Hepatocyte (in vitro differentiated cells): ENCODE measurements at regions not wholly inside any gene's neighbourhood (a gene's known extent, or its start where the extent isn't known, plus 50 kb on each side); places are given as distances from the start of the nearest gene placed in this dataset.

ENCODE experiments used
- DNase-seq: peaks from one replicate; pipeline ENCODE4 v3.0.0-alpha.2; 2016; ENCODE audit warnings: low spot score
- H2AFZ ChIP-seq: fragments of 200-600 bp; sonication (generic); 2 replicates; pipeline ENCODE4 v1.6.0; 2016; ENCODE audit warnings: antibody characterized with exemption, mild to moderate bottlenecking
- H3K27ac ChIP-seq: fragments of 200-600 bp; sonication (generic); 2 replicates; pipeline ENCODE4 v1.5.1; 2016; ENCODE audit warnings: mild to moderate bottlenecking
- H3K27me3 ChIP-seq: fragments of 200-600 bp; sonication (generic); 2 replicates; pipeline ENCODE4 v1.6.1; 2016
- H3K36me3 ChIP-seq: fragments of 200-600 bp; sonication (generic); replicated peaks from 2 replicates; pipeline ENCODE4 v1.5.1; 2016; ENCODE audit warnings: low read depth; ENCODE audit not compliant: insufficient read depth
- H3K4me1 ChIP-seq: fragments of 200-600 bp; sonication (generic); 2 replicates; pipeline ENCODE4 v1.5.1; 2016; ENCODE audit warnings: mild to moderate bottlenecking, moderate library complexity; ENCODE audit not compliant: insufficient read depth
- H3K4me2 ChIP-seq: fragments of 200-600 bp; sonication (generic); 2 replicates; pipeline ENCODE4 v1.6.0; 2016
- H3K4me3 ChIP-seq: fragments of 200-600 bp; sonication (generic); 2 replicates; pipeline ENCODE4 v1.5.1; 2016; ENCODE audit warnings: mild to moderate bottlenecking
- H3K79me2 ChIP-seq: fragments of 200-600 bp; sonication (generic); 2 replicates; pipeline ENCODE4 v1.6.0; 2017; ENCODE audit warnings: mild to moderate bottlenecking
- H3K9me2 ChIP-seq: fragments of 200-600 bp; sonication (generic); replicated peaks from 2 replicates; pipeline ENCODE4 v1.6.0; 2017; ENCODE audit warnings: mild to moderate bottlenecking; ENCODE audit not compliant: insufficient read depth
- H3K9me3 ChIP-seq: fragments of 200-600 bp; sonication (generic); 2 replicates; pipeline ENCODE4 v1.5.1; 2016; ENCODE audit warnings: low read depth, mild to moderate bottlenecking
- H4K20me1 ChIP-seq: fragments of 200-600 bp; sonication (generic); 2 replicates; pipeline ENCODE4 v1.6.0; 2016; ENCODE audit warnings: mild to moderate bottlenecking; ENCODE audit not compliant: insufficient read depth, poor library complexity, severe bottlenecking
- CTCF ChIP-seq: fragments of 200-600 bp; sonication (generic); IDR thresholded peaks from 2 replicates; pipeline ENCODE4 v1.5.1; 2016; ENCODE audit warnings: antibody characterized with exemption, mild to moderate bottlenecking; ENCODE audit not compliant: poor library complexity
- EZH2 ChIP-seq: fragments of 200-600 bp; sonication (generic); IDR thresholded peaks from 2 replicates; pipeline ENCODE4 v1.6.1; 2016; ENCODE audit warnings: antibody characterized with exemption, mild to moderate bottlenecking, borderline replicate concordance
- EZH2phosphoT487 ChIP-seq: fragments of 200-600 bp; sonication (generic); IDR thresholded peaks from one replicate; pipeline ENCODE4 v1.6.1; 2018; ENCODE audit warnings: antibody characterized with exemption, mild to moderate bottlenecking, low read depth, moderate library complexity; ENCODE audit not compliant: unreplicated experiment, severe bottlenecking
- WGBS: methylation state at CpG from one replicate; pipeline ENCODE4 v1.1.6; 2016; ENCODE audit warnings: low lambda C conversion rate; ENCODE audit errors: missing lambda C conversion rate; 5-methylcytosine and 5-hydroxymethylcytosine counted together

GRCh38 chr3:68334367-68334986 lies 597.9 kb downstream of the TAFA4 start:
- Histone ChIP-seq H3K4me1 (no peaks in the 10 kb centered on the region), H4K20me1 (no peaks in the 10 kb centered on the region), H3K9me3 (no peaks in the 10 kb centered on the region), H2AFZ (no peak overlapping the region), H3K36me3 (no peaks in the 10 kb centered on the region), H3K4me2 (no peak overlapping the region), H3K27me3 (no peaks in the 10 kb centered on the region), H3K4me3 (no peak overlapping the region), H3K9me2 (no peaks in the 10 kb centered on the region), H3K79me2 (no peaks in the 10 kb centered on the region), H3K27ac (no peak overlapping the region)
- 86% methylated on average over 4 of the region's 4 CpGs for WGBS
- DNase-seq: no peak
- no peak for TF ChIP-seq EZH2phosphoT487
- TF ChIP-seq CTCF: no peak
- TF ChIP-seq EZH2: no peak

DNA sequence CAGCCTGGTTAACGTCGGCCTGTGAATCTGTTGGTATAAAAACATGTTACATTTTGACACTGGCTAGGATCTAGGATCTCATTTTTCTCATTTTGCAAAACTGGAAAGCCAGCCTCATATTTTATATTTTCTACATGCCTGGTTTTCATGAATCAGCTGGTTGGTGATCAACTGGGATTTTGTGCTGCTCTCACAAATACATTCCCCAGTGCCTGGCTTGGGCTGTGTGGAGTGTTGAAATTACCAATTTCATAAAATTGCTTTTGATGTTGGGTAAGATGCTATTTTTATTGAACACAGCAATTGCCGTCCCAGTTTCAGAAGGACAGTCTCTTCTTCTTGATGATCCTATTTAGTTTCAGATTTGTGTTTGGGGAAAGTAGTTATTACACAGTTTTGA lies 604.3 kb downstream of the TAFA4 start:
- Histone ChIP-seq H3K27ac (no peak overlapping the region), H4K20me1 (no peaks in the 10 kb centered on the region), H3K36me3 (no peaks in the 10 kb centered on the region), H3K27me3 (no peaks in the 10 kb centered on the region), H3K4me3 (no peak overlapping the region), H3K4me2 (no peak overlapping the region), H3K9me3 (no peaks in the 10 kb centered on the region), H3K4me1 (no peaks in the 10 kb centered on the region), H2AFZ (no peak overlapping the region), H3K9me2 (no peaks in the 10 kb centered on the region), H3K79me2 (no peaks in the 10 kb centered on the region)
- DNase-seq: no peak
- TF ChIP-seq CTCF (no peak), EZH2 (no peak), EZH2phosphoT487 (no peak)
- WGBS: 93% methylated on average over 3 of the region's 3 CpGs

GRCh38 chr3:68315964-68316363 lies 616.4 kb downstream of the TAFA4 start:
- Histone ChIP-seq H3K4me1 (no peaks in the 10 kb centered on the region), H3K27me3 (no peaks in the 10 kb centered on the region), H4K20me1 (no peaks in the 10 kb centered on the region), H3K27ac (no peak overlapping the region), H3K36me3 (no peaks in the 10 kb centered on the region), H3K79me2 (no peaks in the 10 kb centered on the region), H3K4me3 (no peak overlapping the region), H3K4me2 (no peak overlapping the region), H3K9me3 (no peaks in the 10 kb centered on the region), H2AFZ (no peak overlapping the region), H3K9me2 (no peaks in the 10 kb centered on the region)
- no peak for TF ChIP-seq EZH2
- no peak for TF ChIP-seq CTCF
- TF ChIP-seq EZH2phosphoT487: no peak
- 100% methylated on average over 1 of the region's 1 CpG for WGBS
- no peak for DNase-seq
